ENCODE measurements at regions not wholly inside any gene's neighbourhood (a gene's known extent, or its start where the extent isn't known, plus 50 kb on each side); places are given as distances from the start of the nearest gene placed in this dataset.

DNA sequence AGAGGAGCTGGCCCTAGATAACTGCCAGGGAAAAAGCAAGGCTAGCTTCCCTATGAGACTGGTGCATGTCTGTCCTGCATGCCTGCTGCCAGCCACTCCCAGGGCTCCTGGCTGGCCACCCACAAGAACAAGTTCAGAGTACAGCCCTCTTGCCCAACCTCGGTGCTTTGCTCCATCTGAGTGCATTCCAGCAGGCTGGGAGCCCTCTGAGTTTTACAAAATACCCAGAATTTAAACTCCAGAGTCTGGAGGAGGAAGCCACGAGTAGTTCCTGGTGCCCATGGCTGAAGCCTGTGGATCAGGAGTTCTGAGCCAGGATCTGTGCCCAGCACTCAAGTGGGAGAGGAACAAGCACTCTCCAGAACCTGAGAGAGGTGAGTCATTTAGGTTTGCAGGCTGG is 111.6 kb downstream of the MAGEE2 start:
- no peak for TF ChIP-seq ZFX (IDR thresholded peaks at IDR 0.05; ENCODE audit: borderline replicate concordance)
- TF ChIP-seq, protein P1, sequence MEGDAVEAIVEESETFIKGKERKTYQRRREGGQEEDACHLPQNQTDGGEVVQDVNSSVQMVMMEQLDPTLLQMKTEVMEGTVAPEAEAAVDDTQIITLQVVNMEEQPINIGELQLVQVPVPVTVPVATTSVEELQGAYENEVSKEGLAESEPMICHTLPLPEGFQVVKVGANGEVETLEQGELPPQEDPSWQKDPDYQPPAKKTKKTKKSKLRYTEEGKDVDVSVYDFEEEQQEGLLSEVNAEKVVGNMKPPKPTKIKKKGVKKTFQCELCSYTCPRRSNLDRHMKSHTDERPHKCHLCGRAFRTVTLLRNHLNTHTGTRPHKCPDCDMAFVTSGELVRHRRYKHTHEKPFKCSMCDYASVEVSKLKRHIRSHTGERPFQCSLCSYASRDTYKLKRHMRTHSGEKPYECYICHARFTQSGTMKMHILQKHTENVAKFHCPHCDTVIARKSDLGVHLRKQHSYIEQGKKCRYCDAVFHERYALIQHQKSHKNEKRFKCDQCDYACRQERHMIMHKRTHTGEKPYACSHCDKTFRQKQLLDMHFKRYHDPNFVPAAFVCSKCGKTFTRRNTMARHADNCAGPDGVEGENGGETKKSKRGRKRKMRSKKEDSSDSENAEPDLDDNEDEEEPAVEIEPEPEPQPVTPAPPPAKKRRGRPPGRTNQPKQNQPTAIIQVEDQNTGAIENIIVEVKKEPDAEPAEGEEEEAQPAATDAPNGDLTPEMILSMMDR (IDR thresholded peaks at IDR 0.05) = no peak
- no peak overlapping the region for H3K27ac ChIP-seq

- TF ChIP-seq, protein P1 (IDR thresholded peaks at IDR 0.05) = no peak
- no peak for TF ChIP-seq ZFX (IDR thresholded peaks at IDR 0.05; ENCODE audit: borderline replicate concordance)
- H3K27ac ChIP-seq = no peak overlapping the region
These were observed 129.4 kb downstream of the MAGEE2 start for GRCh38 chrX:75655627-75656026.

GRCh38 chrX:75649829-75650228 is 127.0 kb upstream of the ZDHHC15 start:
- no peak overlapping the region for H3K27ac ChIP-seq

DNA sequence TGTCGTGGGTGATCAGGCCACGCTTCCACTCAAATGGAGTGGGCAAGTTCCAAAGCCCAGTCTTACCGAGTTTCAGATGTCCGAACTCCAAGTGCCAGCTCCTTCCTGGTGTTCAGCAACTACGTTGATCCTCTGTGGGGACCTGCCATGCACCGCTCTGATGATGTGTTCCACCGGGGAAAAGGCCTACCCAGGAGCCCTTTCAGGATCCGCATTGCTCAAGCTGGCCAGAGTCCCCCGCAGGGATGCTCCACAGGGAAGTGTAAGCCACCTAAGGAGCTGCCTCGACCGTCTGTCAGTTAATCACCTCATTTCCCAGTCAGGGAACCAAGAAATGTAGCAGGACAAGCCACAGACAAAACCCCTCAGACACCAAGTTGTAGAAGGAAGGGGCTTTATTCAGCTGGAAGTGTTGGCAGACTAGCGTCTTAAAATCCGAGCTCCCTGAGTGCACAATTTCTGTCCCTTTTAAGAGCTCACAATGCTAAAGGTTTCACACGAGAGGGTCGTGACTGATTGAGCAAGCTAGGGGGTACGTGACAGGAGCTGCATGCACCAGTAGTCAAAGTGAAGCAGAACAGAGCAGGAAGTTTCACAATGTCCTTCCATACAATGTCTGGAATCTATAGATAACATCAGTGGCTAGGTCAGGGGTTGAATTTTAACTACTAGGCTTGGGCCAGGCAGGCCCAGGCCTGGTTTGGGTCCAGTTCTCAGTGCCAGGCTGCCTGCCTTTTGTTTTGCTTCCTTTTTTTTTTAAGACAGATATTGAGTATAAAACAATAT is 126.2 kb upstream of the ZDHHC15 start:
- no peak overlapping the region for H3K27ac ChIP-seq
- no peak for TF ChIP-seq ZFX (IDR thresholded peaks at IDR 0.05; ENCODE audit: borderline replicate concordance)
- TF ChIP-seq, protein P1 (IDR thresholded peaks at IDR 0.05) = no peak

More at GRCh38 chrX:75649829-75650228, 127.0 kb upstream of the ZDHHC15 start:
- TF ChIP-seq, protein P1 (IDR thresholded peaks at IDR 0.05) = no peak
- TF ChIP-seq ZFX (IDR thresholded peaks at IDR 0.05; ENCODE audit: borderline replicate concordance) = no peak

GRCh38 chrX:75642811-75643361 is 120.0 kb upstream of the ZDHHC15 start:
- TF ChIP-seq, protein P1 (IDR thresholded peaks at IDR 0.05) = no peak
- no peak for TF ChIP-seq ZFX (IDR thresholded peaks at IDR 0.05; ENCODE audit: borderline replicate concordance)
- H3K27ac ChIP-seq = no peak overlapping the region

DNA sequence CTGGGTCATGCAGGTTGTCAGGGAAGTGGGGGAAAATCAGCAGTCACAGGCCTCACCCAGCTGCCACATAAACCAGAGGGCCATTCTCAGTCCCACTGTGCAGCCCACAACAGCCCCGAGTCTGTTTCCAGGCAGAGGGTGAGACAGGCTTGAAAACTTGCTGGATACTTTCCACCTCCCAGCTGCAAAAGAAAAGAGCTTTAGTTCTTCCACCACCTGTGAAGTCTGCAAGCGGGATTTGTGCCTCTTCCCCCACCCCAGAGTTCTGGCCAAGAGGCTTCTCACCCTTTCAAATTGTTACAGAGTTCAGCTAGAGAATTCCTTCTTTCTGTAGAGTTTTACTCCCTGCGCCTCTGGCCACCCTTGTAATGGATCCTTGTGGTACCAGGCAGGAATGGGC is 115.5 kb upstream of the ZDHHC15 start:
- no peak for TF ChIP-seq ZFX (IDR thresholded peaks at IDR 0.05; ENCODE audit: borderline replicate concordance)
- TF ChIP-seq, protein P1 (IDR thresholded peaks at IDR 0.05) = no peak
- no peak overlapping the region for H3K27ac ChIP-seq

- TF ChIP-seq ZFX (IDR thresholded peaks at IDR 0.05; ENCODE audit: borderline replicate concordance) = no peak
- TF ChIP-seq, protein P1 (IDR thresholded peaks at IDR 0.05) = no peak
- no peak overlapping the region for H3K27ac ChIP-seq
These were observed 102.4 kb upstream of the ZDHHC15 start for GRCh38 chrX:75625232-75625631.
